ENCODE measurements at regions not wholly inside any gene's neighbourhood (a gene's known extent, or its start where the extent isn't known, plus 50 kb on each side); places are given as distances from the start of the nearest gene placed in this dataset.

DNA sequence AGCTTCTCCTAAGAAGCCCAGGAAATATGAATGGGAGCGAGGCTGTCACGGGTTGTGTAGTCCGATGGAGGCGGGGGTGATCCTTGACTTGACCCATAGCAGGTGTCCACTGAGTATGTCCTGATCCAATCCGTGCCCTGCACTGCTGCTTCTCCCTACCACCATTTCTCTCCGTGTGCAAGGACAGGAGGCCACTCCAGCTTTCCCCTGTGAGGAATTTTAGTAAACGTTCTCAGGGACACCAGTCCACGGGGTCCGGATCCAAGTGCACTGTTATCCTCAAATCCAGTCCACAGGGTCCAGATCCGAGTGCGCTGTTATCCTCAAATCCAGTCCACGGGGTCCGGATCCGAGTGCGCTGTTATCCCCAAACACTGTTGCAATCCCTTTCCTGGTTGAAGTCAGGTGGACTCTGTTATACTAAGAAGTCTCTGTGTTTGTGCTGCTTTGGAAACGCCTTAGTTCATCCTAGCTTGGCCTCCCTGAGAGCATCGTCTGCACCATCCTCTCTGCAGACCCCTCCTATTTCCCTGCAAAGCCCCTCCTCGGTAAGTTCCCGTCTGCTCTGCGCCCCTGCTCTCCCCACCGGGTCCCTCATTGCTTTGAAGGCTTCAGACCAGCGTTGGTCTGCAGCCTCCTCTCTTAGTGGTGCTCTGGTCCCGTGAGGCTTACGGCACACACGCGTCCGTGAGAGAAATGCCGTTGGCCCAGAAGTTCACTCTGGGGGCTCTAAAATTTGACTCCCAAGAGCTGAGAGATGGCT, 303.5 kb downstream of the TEX29 start:
- no peak for DNase-seq (ENCODE audit: low spot score)
- in situ Hi-C loops (cut with MboI; ENCODE audit: low pct_unique_long_range_greater_than_20kb, low sequenced_read_pairs, unreplicated experiment): no loop called here
- no peak for TF ChIP-seq CTCF (IDR thresholded peaks at IDR 0.05; ENCODE audit: extremely low read depth, insufficient read depth, missing control alignments)

DNA sequence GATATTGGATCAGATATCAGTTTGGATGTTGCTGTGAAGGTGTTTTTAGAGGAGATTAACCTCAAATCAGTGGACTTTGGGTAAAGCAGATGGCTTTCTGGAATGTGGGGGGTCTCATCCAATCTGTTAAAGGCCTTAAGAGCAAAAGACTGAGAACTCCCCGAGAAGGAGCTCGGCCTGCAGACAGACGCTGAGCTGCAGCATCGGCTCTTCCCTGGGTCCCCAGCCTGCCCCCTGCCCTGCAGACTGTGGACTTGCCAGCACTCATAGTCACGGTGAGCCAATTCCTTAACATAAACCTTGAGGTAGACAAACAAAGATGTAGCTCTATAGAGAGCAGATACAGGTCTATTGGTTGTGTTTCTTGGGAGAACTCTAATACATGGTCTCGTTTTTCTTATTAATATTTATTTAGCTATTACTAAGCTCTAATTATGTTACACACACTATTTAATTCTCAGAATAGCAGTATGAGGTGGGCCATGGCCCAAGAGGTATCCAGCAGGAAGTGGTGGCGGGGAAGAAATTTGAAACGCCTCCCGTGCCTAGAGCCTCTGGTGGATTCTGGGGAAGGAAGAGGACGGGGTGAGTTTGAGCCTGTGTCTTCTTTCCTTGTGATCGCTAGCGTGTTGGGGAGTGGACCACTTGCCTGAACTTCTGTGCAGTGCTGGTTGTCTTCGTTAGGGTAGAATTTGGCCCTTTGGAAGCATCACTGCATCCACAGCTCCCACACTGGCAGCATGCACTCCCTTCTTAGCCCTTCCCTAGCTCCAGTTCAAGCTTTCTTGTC, 305.3 kb downstream of the TEX29 start:
- DNase-seq (ENCODE audit: low spot score): no peak
- in situ Hi-C loops (cut with MboI; ENCODE audit: low pct_unique_long_range_greater_than_20kb, low sequenced_read_pairs, unreplicated experiment): no loop called here

GRCh38 chr13:111626371-111627305, 306.2 kb downstream of the TEX29 start:
- in situ Hi-C loops (cut with MboI; ENCODE audit: low pct_unique_long_range_greater_than_20kb, low sequenced_read_pairs, unreplicated experiment): no loop called here
- TF ChIP-seq CTCF (IDR thresholded peaks at IDR 0.05; ENCODE audit: extremely low read depth, insufficient read depth, missing control alignments): no peak
- DNase-seq (ENCODE audit: low spot score): no peak

More for the DNA sequence above, 305.3 kb downstream of the TEX29 start:
- no peak for TF ChIP-seq CTCF (IDR thresholded peaks at IDR 0.05; ENCODE audit: extremely low read depth, insufficient read depth, missing control alignments)

DNA sequence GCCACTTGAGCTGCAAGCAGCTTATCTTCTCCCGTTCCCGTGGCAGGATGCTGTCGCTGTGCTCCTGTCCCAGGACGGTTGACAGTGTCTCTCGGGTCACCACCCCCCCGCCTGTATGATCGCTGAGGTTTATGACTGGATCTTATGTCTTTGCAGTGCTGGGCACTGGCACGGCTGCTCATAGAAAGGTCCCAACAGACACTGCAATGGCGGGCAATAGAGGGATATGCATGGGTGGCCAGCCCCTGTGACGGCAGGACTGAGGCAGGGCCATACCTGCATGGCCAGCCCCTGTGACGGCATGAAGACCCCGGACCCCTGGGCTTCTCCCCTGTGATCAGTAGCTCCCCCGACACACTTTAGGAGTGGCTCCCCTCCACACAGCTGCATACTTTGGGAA, 307.2 kb downstream of the TEX29 start:
- in situ Hi-C loops (cut with MboI; ENCODE audit: low pct_unique_long_range_greater_than_20kb, low sequenced_read_pairs, unreplicated experiment): no loop called here
- DNase-seq (ENCODE audit: low spot score): no peak
- no peak for TF ChIP-seq CTCF (IDR thresholded peaks at IDR 0.05; ENCODE audit: extremely low read depth, insufficient read depth, missing control alignments)

DNA sequence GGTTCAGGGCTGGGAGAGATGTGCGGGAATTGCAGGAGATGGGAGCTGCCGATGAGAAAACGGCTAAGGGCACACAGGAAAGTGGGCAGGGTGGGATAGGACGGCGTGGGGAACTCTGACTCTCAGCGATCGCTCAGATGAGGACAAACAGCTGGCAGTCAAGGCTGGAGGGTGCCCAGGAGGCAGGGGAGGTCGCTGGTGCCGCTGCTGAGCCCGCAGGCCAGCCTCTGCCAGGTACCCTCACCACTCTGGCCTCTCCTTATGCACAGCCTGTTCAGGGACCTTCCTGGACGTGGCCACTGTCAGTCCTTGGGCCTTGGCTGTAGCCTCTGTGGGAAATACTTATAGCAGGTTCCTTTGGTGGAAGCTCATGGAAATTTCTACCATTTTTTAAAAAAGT, 308.6 kb downstream of the TEX29 start:
- no peak for DNase-seq (ENCODE audit: low spot score)
- in situ Hi-C loops (cut with MboI; ENCODE audit: low pct_unique_long_range_greater_than_20kb, low sequenced_read_pairs, unreplicated experiment): no loop called here
- no peak for TF ChIP-seq CTCF (IDR thresholded peaks at IDR 0.05; ENCODE audit: extremely low read depth, insufficient read depth, missing control alignments)

DNA sequence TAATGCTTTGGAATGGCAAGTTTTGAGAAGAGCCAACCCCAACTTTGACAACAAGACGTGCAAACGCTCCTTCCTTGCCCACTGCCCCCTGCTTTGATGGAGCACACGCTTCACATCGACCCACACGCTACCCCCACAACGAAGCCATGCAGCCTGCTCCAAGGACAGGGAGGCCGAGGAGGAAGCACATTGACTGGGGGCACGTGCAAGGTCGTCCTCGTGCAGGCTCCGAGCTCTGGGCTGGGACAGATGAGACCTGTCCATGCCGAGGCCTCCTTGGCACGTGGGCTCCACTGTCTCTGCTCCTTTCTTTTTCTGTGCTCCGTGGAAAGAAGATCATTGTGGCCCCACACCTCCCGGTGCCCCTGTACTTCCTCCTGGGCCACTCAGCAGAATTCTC, 309.0 kb downstream of the TEX29 start:
- in situ Hi-C loops (cut with MboI; ENCODE audit: low pct_unique_long_range_greater_than_20kb, low sequenced_read_pairs, unreplicated experiment): no loop called here
- TF ChIP-seq CTCF (IDR thresholded peaks at IDR 0.05; ENCODE audit: extremely low read depth, insufficient read depth, missing control alignments): no peak
- DNase-seq (ENCODE audit: low spot score): no peak
